ENCODE measurements at regions not wholly inside any gene's neighbourhood (a gene's known extent, or its start where the extent isn't known, plus 50 kb on each side); places are given as distances from the start of the nearest gene placed in this dataset.

GRCh38 chr10:64312876-64313275 is 791.7 kb downstream of the REEP3 start:
- no peak overlapping the region for H3K4me3 ChIP-seq (ENCODE audit: control insufficient read depth, low read depth, low read length)
- no peak for TF ChIP-seq CTCF (conservative IDR thresholded peaks at IDR 0.05; ENCODE audit: control insufficient read depth, insufficient read depth, low read depth, low read length)
- no peak for DNase-seq (ENCODE audit: low read depth)

GRCh38 chr10:64313967-64314366 is 792.8 kb downstream of the REEP3 start:
- no peak overlapping the region for H3K4me3 ChIP-seq (ENCODE audit: control insufficient read depth, low read depth, low read length)

GRCh38 chr10:64316416-64316815 is 795.2 kb downstream of the REEP3 start:
- TF ChIP-seq CTCF (conservative IDR thresholded peaks at IDR 0.05; ENCODE audit: control insufficient read depth, insufficient read depth, low read depth, low read length), result no peak

More at GRCh38 chr10:64313967-64314366, 792.8 kb downstream of the REEP3 start:
- no peak for DNase-seq (ENCODE audit: low read depth)
- no peak for TF ChIP-seq CTCF (conservative IDR thresholded peaks at IDR 0.05; ENCODE audit: control insufficient read depth, insufficient read depth, low read depth, low read length)

GRCh38 chr10:64316833-64317232 is 795.6 kb downstream of the REEP3 start:
- DNase-seq (ENCODE audit: low read depth), result no peak
- no peak for TF ChIP-seq CTCF (conservative IDR thresholded peaks at IDR 0.05; ENCODE audit: control insufficient read depth, insufficient read depth, low read depth, low read length)
- no peak overlapping the region for H3K4me3 ChIP-seq (ENCODE audit: control insufficient read depth, low read depth, low read length)

More at GRCh38 chr10:64316416-64316815, 795.2 kb downstream of the REEP3 start:
- H3K4me3 ChIP-seq (ENCODE audit: control insufficient read depth, low read depth, low read length), result no peak overlapping the region
- no peak for DNase-seq (ENCODE audit: low read depth)

GRCh38 chr10:64320448-64320847 is 799.2 kb downstream of the REEP3 start:
- DNase-seq (ENCODE audit: low read depth), result no peak
- no peak for TF ChIP-seq CTCF (conservative IDR thresholded peaks at IDR 0.05; ENCODE audit: control insufficient read depth, insufficient read depth, low read depth, low read length)

GRCh38 chr10:64329510-64329909 is 808.3 kb downstream of the REEP3 start:
- H3K4me3 ChIP-seq (ENCODE audit: control insufficient read depth, low read depth, low read length), result no peak overlapping the region
- no peak for DNase-seq (ENCODE audit: low read depth)
- TF ChIP-seq CTCF (conservative IDR thresholded peaks at IDR 0.05; ENCODE audit: control insufficient read depth, insufficient read depth, low read depth, low read length), result no peak

More at GRCh38 chr10:64320448-64320847, 799.2 kb downstream of the REEP3 start:
- no peak overlapping the region for H3K4me3 ChIP-seq (ENCODE audit: control insufficient read depth, low read depth, low read length)

- DNase-seq (ENCODE audit: low read depth), result no peak
- H3K4me3 ChIP-seq (ENCODE audit: control insufficient read depth, low read depth, low read length), result no peak overlapping the region
- TF ChIP-seq CTCF (conservative IDR thresholded peaks at IDR 0.05; ENCODE audit: control insufficient read depth, insufficient read depth, low read depth, low read length), result no peak
Observed at GRCh38 chr10:64332551-64332950, 811.4 kb downstream of the REEP3 start.

Data from fibroblast of mammary gland (primary cell).